ENCODE measurements at regions not wholly inside any gene's neighbourhood (a gene's known extent, or its start where the extent isn't known, plus 50 kb on each side); places are given as distances from the start of the nearest gene placed in this dataset.

GRCh38 chr4:188409851-188410250 lies 270.6 kb downstream of the TRIML1 start:
- Mint-ChIP-seq H3K27ac (ENCODE audit: unreplicated experiment) (no peak overlapping the region), H3K9me3 (ENCODE audit: unreplicated experiment) (no peaks in the 10 kb centered on the region), H3K27me3 (ENCODE audit: unreplicated experiment) (no peaks in the 10 kb centered on the region), H3K4me3 (ENCODE audit: unreplicated experiment) (no peak overlapping the region), H3K4me1 (ENCODE audit: unreplicated experiment) (peaks cover 21% of the 10 kb centered on the region), H3K36me3 (ENCODE audit: unreplicated experiment) (no peaks in the 10 kb centered on the region)
- DNase-seq (ENCODE audit: extremely low spot score, unreplicated experiment) = no peak
- TF ChIP-seq CTCF (IDR thresholded peaks at IDR 0.05) = no peak

- H3K4me1 Mint-ChIP-seq (ENCODE audit: unreplicated experiment) = peaks cover 19% of the 10 kb centered on the region
These were observed 272.6 kb downstream of the TRIML1 start for GRCh38 chr4:188411805-188412204.

GRCh38 chr4:188412499-188412898 lies 273.3 kb downstream of the TRIML1 start:
- no peaks in the 10 kb centered on the region for H3K9me3 Mint-ChIP-seq (ENCODE audit: unreplicated experiment)
- no peaks in the 10 kb centered on the region for H3K36me3 Mint-ChIP-seq (ENCODE audit: unreplicated experiment)
- no peaks in the 10 kb centered on the region for H3K27me3 Mint-ChIP-seq (ENCODE audit: unreplicated experiment)
- H3K4me3 Mint-ChIP-seq (ENCODE audit: unreplicated experiment) = no peak overlapping the region
- DNase-seq (ENCODE audit: extremely low spot score, unreplicated experiment) = no peak
- H3K4me1 Mint-ChIP-seq (ENCODE audit: unreplicated experiment) = peaks cover 18% of the 10 kb centered on the region
- TF ChIP-seq CTCF (IDR thresholded peaks at IDR 0.05) = no peak
- no peak overlapping the region for H3K27ac Mint-ChIP-seq (ENCODE audit: unreplicated experiment)

More at GRCh38 chr4:188411805-188412204, 272.6 kb downstream of the TRIML1 start:
- Mint-ChIP-seq H3K9me3 (ENCODE audit: unreplicated experiment) (no peaks in the 10 kb centered on the region), H3K4me3 (ENCODE audit: unreplicated experiment) (no peak overlapping the region), H3K27ac (ENCODE audit: unreplicated experiment) (no peak overlapping the region), H3K36me3 (ENCODE audit: unreplicated experiment) (no peaks in the 10 kb centered on the region), H3K27me3 (ENCODE audit: unreplicated experiment) (no peaks in the 10 kb centered on the region)
- no peak for DNase-seq (ENCODE audit: extremely low spot score, unreplicated experiment)
- TF ChIP-seq CTCF (IDR thresholded peaks at IDR 0.05) = no peak

GRCh38 chr4:188414441-188414840 lies 275.2 kb downstream of the TRIML1 start:
- no peak overlapping the region for H3K27ac Mint-ChIP-seq (ENCODE audit: unreplicated experiment)
- H3K4me3 Mint-ChIP-seq (ENCODE audit: unreplicated experiment) = no peak overlapping the region
- H3K4me1 Mint-ChIP-seq (ENCODE audit: unreplicated experiment) = no peaks in the 10 kb centered on the region
- no peaks in the 10 kb centered on the region for H3K36me3 Mint-ChIP-seq (ENCODE audit: unreplicated experiment)
- no peak for TF ChIP-seq CTCF (IDR thresholded peaks at IDR 0.05)
- no peaks in the 10 kb centered on the region for H3K27me3 Mint-ChIP-seq (ENCODE audit: unreplicated experiment)
- no peak for DNase-seq (ENCODE audit: extremely low spot score, unreplicated experiment)
- no peaks in the 10 kb centered on the region for H3K9me3 Mint-ChIP-seq (ENCODE audit: unreplicated experiment)

- DNase-seq (ENCODE audit: extremely low spot score, unreplicated experiment) = no peak
- H3K36me3 Mint-ChIP-seq (ENCODE audit: unreplicated experiment) = no peaks in the 10 kb centered on the region
- peak; percentile 32 for TF ChIP-seq CTCF (IDR thresholded peaks at IDR 0.05)
- H3K27me3 Mint-ChIP-seq (ENCODE audit: unreplicated experiment) = no peaks in the 10 kb centered on the region
- no peaks in the 10 kb centered on the region for H3K9me3 Mint-ChIP-seq (ENCODE audit: unreplicated experiment)
- H3K4me1 Mint-ChIP-seq (ENCODE audit: unreplicated experiment) = no peaks in the 10 kb centered on the region
- no peak overlapping the region for H3K4me3 Mint-ChIP-seq (ENCODE audit: unreplicated experiment)
- H3K27ac Mint-ChIP-seq (ENCODE audit: unreplicated experiment) = no peak overlapping the region
These were observed 277.9 kb downstream of the TRIML1 start for GRCh38 chr4:188417181-188417580.

Measured in osteocyte (in vitro differentiated cells).